GM12875 (cell line): ENCODE measurements at regions not wholly inside any gene's neighbourhood (a gene's known extent, or its start where the extent isn't known, plus 50 kb on each side); places are given as distances from the start of the nearest gene placed in this dataset.

Source experiments
- H3K4me3 ChIP-seq: one replicate; pipeline ENCODE4 v1.5.1; 2011; ENCODE audit warnings: low read depth, low read length, control low read depth
- CTCF ChIP-seq: IDR thresholded peaks from 2 replicates; pipeline ENCODE4 v1.5.1; 2011; ENCODE audit warnings: low read depth, mild to moderate bottlenecking, control low read depth, inconsistent platforms, low read length, moderate library complexity, borderline replicate concordance; ENCODE audit not compliant: insufficient read depth

GRCh38 chr2:129481306-129482219 lies 497.9 kb upstream of the RAB6C start:
- H3K4me3 ChIP-seq = no peak overlapping the region
- no peak for TF ChIP-seq CTCF

- no peak for TF ChIP-seq CTCF
- no peak overlapping the region for H3K4me3 ChIP-seq
These were observed 496.8 kb upstream of the RAB6C start for GRCh38 chr2:129482626-129483025.

GRCh38 chr2:129483366-129483765 lies 496.1 kb upstream of the RAB6C start:
- no peak overlapping the region for H3K4me3 ChIP-seq
- TF ChIP-seq CTCF = no peak

GRCh38 chr2:129484999-129485897 lies 494.2 kb upstream of the RAB6C start:
- no peak overlapping the region for H3K4me3 ChIP-seq
- no peak for TF ChIP-seq CTCF

- no peak for TF ChIP-seq CTCF
- no peak overlapping the region for H3K4me3 ChIP-seq
These were observed 491.1 kb upstream of the RAB6C start for GRCh38 chr2:129488376-129488775.

- H3K4me3 ChIP-seq = no peak overlapping the region
- no peak for TF ChIP-seq CTCF
These were observed 488.8 kb upstream of the RAB6C start for GRCh38 chr2:129490641-129491040.
